Trophoblast cell (in vitro differentiated cells and primary cell): ENCODE measurements at regions not wholly inside any gene's neighbourhood (a gene's known extent, or its start where the extent isn't known, plus 50 kb on each side); places are given as distances from the start of the nearest gene placed in this dataset.

ENCODE experiments used
- DNase-seq, 2 donors: peaks; one replicate each; pipeline ENCODE4 v3.0.0-alpha.2; 2016
- H2AFZ ChIP-seq: 2 replicates; pipeline ENCODE4 v1.6.1; 2013; ENCODE audit warnings: low read length, moderate library complexity, mild to moderate bottlenecking; ENCODE audit not compliant: insufficient read depth, poor library complexity
- H2AK5ac ChIP-seq: 2 replicates; pipeline ENCODE4 v1.6.1; 2013; ENCODE audit warnings: mild to moderate bottlenecking, low read length
- H2BK120ac ChIP-seq: 2 replicates; pipeline ENCODE4 v1.6.1; 2013; ENCODE audit warnings: low read length, mild to moderate bottlenecking, moderate library complexity; ENCODE audit not compliant: insufficient read depth, poor library complexity
- H2BK12ac ChIP-seq: 2 replicates; pipeline ENCODE4 v1.6.1; 2013; ENCODE audit warnings: mild to moderate bottlenecking, low read length, moderate library complexity
- H2BK5ac ChIP-seq: 2 replicates; pipeline ENCODE4 v1.6.1; 2013; ENCODE audit warnings: low read length, low read depth, moderate library complexity, mild to moderate bottlenecking; ENCODE audit not compliant: poor library complexity
- H3K14ac ChIP-seq: 2 replicates; pipeline ENCODE4 v1.6.1; 2013; ENCODE audit warnings: mild to moderate bottlenecking, low read length
- H3K18ac ChIP-seq: 2 replicates; pipeline ENCODE4 v1.6.1; 2013; ENCODE audit warnings: mild to moderate bottlenecking, low read length
- H3K23ac ChIP-seq: 2 replicates; pipeline ENCODE4 v1.6.1; 2013; ENCODE audit warnings: low read length
- H3K27ac ChIP-seq: 2 replicates; pipeline ENCODE4 v1.5.1; 2013; ENCODE audit warnings: low read depth, mild to moderate bottlenecking, inconsistent platforms, low read length, moderate library complexity
- H3K27me3 ChIP-seq: 2 replicates; pipeline ENCODE4 v1.6.1; 2013; ENCODE audit warnings: inconsistent platforms, mild to moderate bottlenecking, low read length, moderate library complexity; ENCODE audit not compliant: insufficient read depth
- H3K36me3 ChIP-seq, 2 experiments: 1 replicate in 1 of 2; 2 replicates in 1 of 2; pipeline ENCODE4 v1.6.1; 2013; ENCODE audit warnings: low read length in 2 of 2, mild to moderate bottlenecking in 2 of 2, moderate library complexity in 1 of 2; ENCODE audit not compliant: insufficient read depth in 2 of 2, control insufficient read depth in 1 of 2
- H3K4ac ChIP-seq: 2 replicates; pipeline ENCODE4 v1.6.1; 2013; ENCODE audit warnings: low read depth, mild to moderate bottlenecking, low read length, moderate library complexity
- H3K4me1 ChIP-seq, 2 experiments: 1 replicate in 1 of 2; 2 replicates in 1 of 2; pipeline ENCODE4 v1.6.1; 2013; ENCODE audit warnings: low read length in 2 of 2, mild to moderate bottlenecking in 2 of 2, moderate library complexity in 1 of 2; ENCODE audit not compliant: insufficient read depth in 2 of 2, control insufficient read depth in 1 of 2
- H3K4me2 ChIP-seq: 2 replicates; pipeline ENCODE4 v1.6.1; 2013; ENCODE audit warnings: inconsistent platforms, mild to moderate bottlenecking, low read length, moderate library complexity
- H3K4me3 ChIP-seq: 2 replicates; pipeline ENCODE4 v1.5.1; 2013; ENCODE audit warnings: mild to moderate bottlenecking, low read depth, low read length, inconsistent platforms
- H3K79me1 ChIP-seq: one replicate; pipeline ENCODE4 v1.6.1; 2013; ENCODE audit warnings: low read length
- H3K79me2 ChIP-seq: 2 replicates; pipeline ENCODE4 v1.6.1; 2013; ENCODE audit warnings: low read length, mild to moderate bottlenecking; ENCODE audit not compliant: control insufficient read depth, insufficient read depth, poor library complexity
- H3K9ac ChIP-seq: 2 replicates; pipeline ENCODE4 v1.6.1; 2013; ENCODE audit warnings: mild to moderate bottlenecking, low read length
- H3K9me3 ChIP-seq: 2 replicates; pipeline ENCODE4 v1.6.1; 2013; ENCODE audit warnings: low read depth, mild to moderate bottlenecking, control low read depth, inconsistent platforms, low read length; ENCODE audit not compliant: insufficient read depth
- H4K12ac ChIP-seq: 2 replicates; pipeline ENCODE4 v1.6.1; 2013; ENCODE audit warnings: low read depth, mild to moderate bottlenecking, low read length, moderate library complexity
- H4K8ac ChIP-seq: 2 replicates; pipeline ENCODE4 v1.6.1; 2013; ENCODE audit warnings: low read depth, mild to moderate bottlenecking, low read length, moderate library complexity
- H4K91ac ChIP-seq: one replicate; pipeline ENCODE4 v1.6.1; 2013; ENCODE audit warnings: low read depth, mild to moderate bottlenecking, low read length, moderate library complexity
- WGBS: extraction: QIAGEN DNeasy Blood & Tissue Kit; methylation state at CpG from one replicate; pipeline ENCODE4 v1.1.7; 2013; ENCODE audit warnings: missing lambda C conversion rate; ENCODE audit not compliant: insufficient read length, insufficient coverage; ENCODE audit errors: extremely low coverage; 5-methylcytosine and 5-hydroxymethylcytosine counted together

- Histone ChIP-seq H3K36me3 (no peaks in the 10 kb centered on the region), H3K23ac (no peak overlapping the region), H2BK12ac (no peak overlapping the region), H3K4me2 (no peak overlapping the region), H3K79me2 (no peaks in the 10 kb centered on the region), H3K9ac (no peak overlapping the region), H3K4me1 (peaks cover 0 to 2% of the 10 kb centered on the region in 2 experiments), H4K91ac (no peak overlapping the region), H2BK5ac (no peak overlapping the region), H3K4ac (no peak overlapping the region), H3K14ac (no peak overlapping the region), H4K12ac (no peak overlapping the region), H3K27me3 (no peaks in the 10 kb centered on the region), H4K8ac (no peak overlapping the region), H3K4me3 (no peak overlapping the region), H2AFZ (no peak overlapping the region), H3K18ac (no peak overlapping the region), H2AK5ac (no peak overlapping the region), H3K79me1 (peaks cover 4% of the 10 kb centered on the region), H3K9me3 (no peaks in the 10 kb centered on the region), H3K27ac (no peak overlapping the region), H2BK120ac (no peak overlapping the region)
- DNase-seq, result no peak
- WGBS, result no CpG with 5 or more reads among the region's 2 CpGs
Measured at GRCh38 chr1:81299892-81300291, 500.8 kb upstream of the ADGRL2 start.

- Histone ChIP-seq H2BK120ac (no peak overlapping the region), H2BK5ac (no peak overlapping the region), H3K4me1 (no peaks in the 10 kb centered on the region), H3K4me2 (no peak overlapping the region), H3K79me2 (no peaks in the 10 kb centered on the region), H3K27ac (no peak overlapping the region), H2AK5ac (no peak overlapping the region), H4K91ac (no peak overlapping the region), H3K18ac (no peak overlapping the region), H3K14ac (no peak overlapping the region), H3K9ac (no peak overlapping the region), H4K8ac (no peak overlapping the region), H3K27me3 (no peaks in the 10 kb centered on the region), H3K4ac (no peak overlapping the region), H4K12ac (no peak overlapping the region), H3K36me3 (no peaks in the 10 kb centered on the region), H3K23ac (no peak overlapping the region), H2BK12ac (no peak overlapping the region), H2AFZ (no peak overlapping the region), H3K9me3 (no peaks in the 10 kb centered on the region), H3K79me1 (peaks cover 2% of the 10 kb centered on the region), H3K4me3 (no peak overlapping the region)
- no CpG with 5 or more reads among the region's 3 CpGs for WGBS
- DNase-seq, result no peak
Measured at GRCh38 chr1:81298266-81298665, 502.5 kb upstream of the ADGRL2 start.

GRCh38 chr1:81296601-81297000 lies 504.1 kb upstream of the ADGRL2 start:
- DNase-seq, result peak in 1 of 2 donors; percentile 48
- no peak overlapping the region for H3K4me3 ChIP-seq
- no peak overlapping the region for H3K4ac ChIP-seq
- no peak overlapping the region for H2BK5ac ChIP-seq
- H2AFZ ChIP-seq, result no peak overlapping the region
- H3K23ac ChIP-seq, result no peak overlapping the region
- H2AK5ac ChIP-seq, result no peak overlapping the region
- H2BK120ac ChIP-seq, result no peak overlapping the region
- no peak overlapping the region for H3K4me2 ChIP-seq
- H4K8ac ChIP-seq, result no peak overlapping the region
- no peaks in the 10 kb centered on the region for H3K9me3 ChIP-seq
- no peak overlapping the region for H3K14ac ChIP-seq
- H3K18ac ChIP-seq, result no peak overlapping the region
- H3K79me1 ChIP-seq, result no peaks in the 10 kb centered on the region
- no peaks in the 10 kb centered on the region for H3K27me3 ChIP-seq
- no peaks in the 10 kb centered on the region for H3K36me3 ChIP-seq
- H3K4me1 ChIP-seq, result no peaks in the 10 kb centered on the region
- H3K27ac ChIP-seq, result no peak overlapping the region
- no peak overlapping the region for H3K9ac ChIP-seq
- no peak overlapping the region for H2BK12ac ChIP-seq
- H4K91ac ChIP-seq, result no peak overlapping the region
- no CpG with 5 or more reads among the region's 1 CpG for WGBS
- H3K79me2 ChIP-seq, result no peaks in the 10 kb centered on the region
- no peak overlapping the region for H4K12ac ChIP-seq

- Histone ChIP-seq H4K12ac (no peak overlapping the region), H2BK120ac (no peak overlapping the region), H2AFZ (no peak overlapping the region), H3K36me3 (no peaks in the 10 kb centered on the region), H3K9me3 (no peaks in the 10 kb centered on the region), H3K79me2 (no peaks in the 10 kb centered on the region), H4K91ac (no peak overlapping the region), H3K4me1 (no peaks in the 10 kb centered on the region), H2AK5ac (no peak overlapping the region), H3K4me2 (no peak overlapping the region), H3K14ac (no peak overlapping the region), H3K79me1 (no peaks in the 10 kb centered on the region), H3K27me3 (no peaks in the 10 kb centered on the region), H3K23ac (no peak overlapping the region), H2BK12ac (no peak overlapping the region), H2BK5ac (no peak overlapping the region), H3K27ac (no peak overlapping the region), H3K4ac (no peak overlapping the region), H4K8ac (no peak overlapping the region), H3K4me3 (no peak overlapping the region), H3K9ac (no peak overlapping the region), H3K18ac (no peak overlapping the region)
- WGBS, result no CpG with 5 or more reads among the region's 6 CpGs
- no peak for DNase-seq
Measured at GRCh38 chr1:81290326-81290725, 510.4 kb upstream of the ADGRL2 start.
